Ishikawa (cell line): ENCODE measurements at regions not wholly inside any gene's neighbourhood (a gene's known extent, or its start where the extent isn't known, plus 50 kb on each side); places are given as distances from the start of the nearest gene placed in this dataset.

Experiments used
- EP300 ChIP-seq: IDR thresholded peaks from 2 replicates; pipeline ENCODE4 v1.6.1; 2012; ENCODE audit warnings: borderline replicate concordance
- TAF1 ChIP-seq: IDR thresholded peaks from 2 replicates; pipeline ENCODE4 v1.6.1; 2012; ENCODE audit warnings: low read depth, mild to moderate bottlenecking
- TF ChIP-seq, protein P1 (sequence below): IDR thresholded peaks from 2 replicates; pipeline ENCODE4 v1.6.1; 2012; ENCODE audit warnings: low read depth, mild to moderate bottlenecking

DNA sequence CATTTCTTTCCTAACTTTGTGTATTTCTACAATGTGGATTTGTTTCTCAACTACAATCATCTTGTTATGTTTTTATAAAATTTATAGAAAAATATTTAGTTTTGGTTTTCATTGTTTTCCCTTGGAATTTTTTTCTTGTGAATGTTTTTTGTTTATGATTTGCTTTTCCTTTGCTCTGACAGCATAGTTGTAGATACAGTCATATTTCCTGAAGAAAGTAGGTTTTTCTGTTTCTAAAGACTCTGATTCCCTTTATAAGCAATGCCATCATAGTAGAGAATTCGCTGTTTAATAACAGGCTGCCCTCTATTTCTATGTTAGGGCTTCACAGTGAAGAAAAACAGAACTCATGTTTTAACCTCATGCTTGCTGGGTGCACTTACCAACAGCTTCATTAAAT lies 482.3 kb downstream of the ZBBX start:
- TF ChIP-seq EP300 (no peak), TAF1 (no peak)
- TF ChIP-seq, protein P1, sequence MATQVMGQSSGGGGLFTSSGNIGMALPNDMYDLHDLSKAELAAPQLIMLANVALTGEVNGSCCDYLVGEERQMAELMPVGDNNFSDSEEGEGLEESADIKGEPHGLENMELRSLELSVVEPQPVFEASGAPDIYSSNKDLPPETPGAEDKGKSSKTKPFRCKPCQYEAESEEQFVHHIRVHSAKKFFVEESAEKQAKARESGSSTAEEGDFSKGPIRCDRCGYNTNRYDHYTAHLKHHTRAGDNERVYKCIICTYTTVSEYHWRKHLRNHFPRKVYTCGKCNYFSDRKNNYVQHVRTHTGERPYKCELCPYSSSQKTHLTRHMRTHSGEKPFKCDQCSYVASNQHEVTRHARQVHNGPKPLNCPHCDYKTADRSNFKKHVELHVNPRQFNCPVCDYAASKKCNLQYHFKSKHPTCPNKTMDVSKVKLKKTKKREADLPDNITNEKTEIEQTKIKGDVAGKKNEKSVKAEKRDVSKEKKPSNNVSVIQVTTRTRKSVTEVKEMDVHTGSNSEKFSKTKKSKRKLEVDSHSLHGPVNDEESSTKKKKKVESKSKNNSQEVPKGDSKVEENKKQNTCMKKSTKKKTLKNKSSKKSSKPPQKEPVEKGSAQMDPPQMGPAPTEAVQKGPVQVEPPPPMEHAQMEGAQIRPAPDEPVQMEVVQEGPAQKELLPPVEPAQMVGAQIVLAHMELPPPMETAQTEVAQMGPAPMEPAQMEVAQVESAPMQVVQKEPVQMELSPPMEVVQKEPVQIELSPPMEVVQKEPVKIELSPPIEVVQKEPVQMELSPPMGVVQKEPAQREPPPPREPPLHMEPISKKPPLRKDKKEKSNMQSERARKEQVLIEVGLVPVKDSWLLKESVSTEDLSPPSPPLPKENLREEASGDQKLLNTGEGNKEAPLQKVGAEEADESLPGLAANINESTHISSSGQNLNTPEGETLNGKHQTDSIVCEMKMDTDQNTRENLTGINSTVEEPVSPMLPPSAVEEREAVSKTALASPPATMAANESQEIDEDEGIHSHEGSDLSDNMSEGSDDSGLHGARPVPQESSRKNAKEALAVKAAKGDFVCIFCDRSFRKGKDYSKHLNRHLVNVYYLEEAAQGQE, result no peak
